Left ventricle myocardium inferior (tissue), 1 donor: ENCODE measurements at regions not wholly inside any gene's neighbourhood (a gene's known extent, or its start where the extent isn't known, plus 50 kb on each side); places are given as distances from the start of the nearest gene placed in this dataset.

Source experiments
- DNase-seq: peaks from one replicate; pipeline ENCODE4 v3.0.0-alpha.2; 2020
- H3K27ac ChIP-seq: fragments of 200-600 bp; replicated peaks from 2 replicates; pipeline ENCODE4 v1.8.0; 2021
- H3K27me3 ChIP-seq: fragments of 200-600 bp; 2 replicates; pipeline ENCODE4 v1.8.0; 2021; ENCODE audit warnings: low read depth
- H3K36me3 ChIP-seq: fragments of 200-600 bp; 2 replicates; pipeline ENCODE4 v1.8.0; 2021
- H3K4me1 ChIP-seq: fragments of 200-600 bp; 2 replicates; pipeline ENCODE4 v1.8.0; 2021
- H3K4me3 ChIP-seq: fragments of 200-600 bp; 2 replicates; pipeline ENCODE4 v1.8.0; 2021; ENCODE audit warnings: mild to moderate bottlenecking, moderate library complexity
- H3K9me3 ChIP-seq: fragments of 200-600 bp; replicated peaks from 2 replicates; pipeline ENCODE4 v1.8.0; 2021
- intact Hi-C: fragments of 100-400 bp; cut with micrococcal nuclease; formaldehyde crosslinking; loops from one replicate; pipeline ENCODE4 v1.11.0; 2022
- TF ChIP-seq, protein P1 (sequence below): fragments of 200-600 bp; IDR thresholded peaks from 2 replicates; pipeline ENCODE4 v1.8.0; 2021; ENCODE audit warnings: antibody characterized with exemption, mild to moderate bottlenecking, borderline replicate concordance
- donor health status: DM: no; HTN: yes; CAD: no; lungs with severe emphysema.

DNA sequence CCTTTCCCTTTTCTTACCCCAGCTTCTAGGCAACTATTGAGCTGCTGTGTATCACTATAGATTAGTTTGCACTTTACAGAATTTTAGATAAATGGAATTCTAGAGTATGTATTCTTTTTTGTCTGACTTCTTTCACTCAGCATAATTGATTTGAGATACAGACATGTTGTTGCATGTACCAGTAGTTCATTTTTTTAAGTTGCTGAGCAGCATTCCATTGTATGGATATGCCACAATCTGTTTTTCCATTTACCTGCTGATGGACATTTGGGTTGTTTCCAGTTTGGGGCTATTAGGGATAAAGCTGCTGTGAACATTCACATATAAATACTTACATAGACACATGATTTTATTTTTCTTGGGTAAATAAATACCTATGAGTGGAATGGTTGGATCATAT lies 135.7 kb downstream of the IGF1 start:
- intact Hi-C loops = no loop called here
- TF ChIP-seq, protein P1, sequence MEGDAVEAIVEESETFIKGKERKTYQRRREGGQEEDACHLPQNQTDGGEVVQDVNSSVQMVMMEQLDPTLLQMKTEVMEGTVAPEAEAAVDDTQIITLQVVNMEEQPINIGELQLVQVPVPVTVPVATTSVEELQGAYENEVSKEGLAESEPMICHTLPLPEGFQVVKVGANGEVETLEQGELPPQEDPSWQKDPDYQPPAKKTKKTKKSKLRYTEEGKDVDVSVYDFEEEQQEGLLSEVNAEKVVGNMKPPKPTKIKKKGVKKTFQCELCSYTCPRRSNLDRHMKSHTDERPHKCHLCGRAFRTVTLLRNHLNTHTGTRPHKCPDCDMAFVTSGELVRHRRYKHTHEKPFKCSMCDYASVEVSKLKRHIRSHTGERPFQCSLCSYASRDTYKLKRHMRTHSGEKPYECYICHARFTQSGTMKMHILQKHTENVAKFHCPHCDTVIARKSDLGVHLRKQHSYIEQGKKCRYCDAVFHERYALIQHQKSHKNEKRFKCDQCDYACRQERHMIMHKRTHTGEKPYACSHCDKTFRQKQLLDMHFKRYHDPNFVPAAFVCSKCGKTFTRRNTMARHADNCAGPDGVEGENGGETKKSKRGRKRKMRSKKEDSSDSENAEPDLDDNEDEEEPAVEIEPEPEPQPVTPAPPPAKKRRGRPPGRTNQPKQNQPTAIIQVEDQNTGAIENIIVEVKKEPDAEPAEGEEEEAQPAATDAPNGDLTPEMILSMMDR = no peak

DNA sequence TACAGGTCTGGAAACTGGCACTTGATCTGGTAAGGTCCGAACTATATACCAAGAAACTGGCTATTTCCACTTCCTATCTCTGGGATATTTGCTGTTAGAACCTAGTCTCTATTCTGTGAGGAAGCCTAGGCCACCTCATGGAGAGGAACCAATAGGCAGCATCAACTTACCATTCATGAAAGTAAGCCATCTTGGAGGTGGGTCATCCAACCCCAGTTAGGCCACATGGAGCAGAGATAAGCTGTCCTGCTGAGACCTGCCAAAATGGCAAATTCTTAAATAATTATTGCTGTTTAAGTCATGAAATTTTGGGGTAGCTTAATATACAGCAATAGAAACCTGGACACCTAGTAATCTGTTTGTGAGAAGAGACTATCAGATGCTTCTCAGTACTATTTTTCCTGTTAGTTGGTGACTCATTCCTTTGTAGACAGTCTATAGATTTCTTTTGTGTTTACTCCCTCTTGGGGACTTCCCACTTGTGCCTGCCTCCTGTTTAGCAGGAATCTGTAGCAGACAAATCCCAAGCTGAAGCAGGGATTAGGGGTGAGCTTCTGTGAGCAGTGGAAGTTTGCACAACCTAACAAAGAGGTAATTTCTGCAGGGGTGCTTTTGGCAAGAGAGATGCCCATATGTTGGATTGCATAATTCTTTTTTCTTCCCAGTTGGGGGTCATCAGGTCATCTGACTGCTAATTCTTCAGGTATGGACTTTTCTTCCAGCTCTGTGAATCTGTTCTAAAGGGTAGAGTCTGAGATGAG lies 136.8 kb downstream of the IGF1 start:
- H3K9me3 ChIP-seq = no peaks in the 10 kb centered on the region
- H3K4me1 ChIP-seq = peaks cover 12% of the 10 kb centered on the region
- H3K36me3 ChIP-seq = no peaks in the 10 kb centered on the region
- no peak overlapping the region for H3K4me3 ChIP-seq
- no peak for DNase-seq
- TF ChIP-seq, protein P1 = no peak
- no peak overlapping the region for H3K27ac ChIP-seq
- intact Hi-C loops = no loop called here
- no peaks in the 10 kb centered on the region for H3K27me3 ChIP-seq

More for the DNA sequence above, 135.7 kb downstream of the IGF1 start:
- H3K27me3 ChIP-seq = no peaks in the 10 kb centered on the region
- H3K27ac ChIP-seq = no peak overlapping the region
- no peaks in the 10 kb centered on the region for H3K9me3 ChIP-seq
- H3K4me3 ChIP-seq = no peak overlapping the region
- DNase-seq = no peak
- peaks cover 22% of the 10 kb centered on the region for H3K4me1 ChIP-seq
- H3K36me3 ChIP-seq = no peaks in the 10 kb centered on the region

DNA sequence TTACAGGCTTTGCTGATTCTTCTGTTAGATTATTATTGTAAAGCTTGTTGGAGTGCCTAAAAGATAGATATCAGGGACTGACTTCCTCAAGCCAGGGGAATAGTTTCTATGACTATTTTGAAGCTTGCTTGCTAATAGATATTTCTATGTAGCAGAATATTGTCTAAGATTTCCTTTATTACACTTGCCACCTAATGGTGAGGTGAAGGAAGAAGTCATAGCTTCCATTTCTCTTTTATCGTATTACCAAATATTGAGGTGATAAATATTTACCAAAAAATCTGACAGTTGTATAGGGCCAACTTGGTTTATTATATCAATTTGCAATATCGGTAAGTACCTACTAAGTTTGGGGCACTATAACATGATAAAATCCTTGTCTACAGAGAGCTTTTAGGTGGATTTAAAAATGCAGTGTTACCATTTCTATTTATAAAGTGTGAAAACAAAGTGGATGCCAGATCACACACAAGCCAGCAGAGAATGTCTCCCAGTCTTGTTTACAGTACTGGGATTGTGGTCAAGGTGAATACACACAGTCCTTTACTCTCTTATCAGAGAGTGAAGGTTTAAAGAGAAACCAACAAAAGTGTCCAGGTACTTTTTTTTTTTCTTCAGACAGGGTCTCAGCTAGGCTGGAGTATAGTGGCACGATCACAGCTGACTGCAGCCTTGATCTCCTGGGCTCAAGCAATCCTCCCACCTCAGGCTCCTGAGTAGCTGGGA lies 137.9 kb downstream of the IGF1 start:
- intact Hi-C loops = no loop called here
- no peaks in the 10 kb centered on the region for H3K9me3 ChIP-seq
- peak overlapping the region; percentile 60 for H3K27ac ChIP-seq
- no peaks in the 10 kb centered on the region for H3K36me3 ChIP-seq
- no peaks in the 10 kb centered on the region for H3K27me3 ChIP-seq
- H3K4me3 ChIP-seq = no peak overlapping the region
- TF ChIP-seq, protein P1 = no peak
- peaks cover 11% of the 10 kb centered on the region for H3K4me1 ChIP-seq
- no peak for DNase-seq

DNA sequence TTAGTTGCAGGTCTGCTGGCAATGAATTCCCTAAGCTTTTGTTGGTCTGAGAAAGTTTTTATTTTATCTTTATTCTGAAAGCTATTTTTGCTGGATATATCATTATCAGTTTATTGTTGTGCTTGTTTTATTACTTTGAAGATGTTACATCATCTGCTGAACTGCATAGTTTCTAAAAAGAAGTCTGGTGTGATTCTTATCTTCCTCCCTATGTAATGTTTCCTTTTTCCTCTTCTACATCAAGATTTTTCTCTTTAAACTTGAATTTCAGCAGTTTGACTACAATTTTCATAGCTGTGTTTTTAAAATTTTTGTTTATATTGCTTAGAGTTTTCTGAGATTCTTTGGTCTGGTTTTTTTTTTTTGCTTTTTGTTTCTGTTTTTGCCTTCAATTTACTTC lies 137.1 kb upstream of the PMCH start:
- H3K27me3 ChIP-seq = no peaks in the 10 kb centered on the region
- TF ChIP-seq, protein P1 = no peak
- no peaks in the 10 kb centered on the region for H3K4me1 ChIP-seq
- no peak overlapping the region for H3K27ac ChIP-seq
- DNase-seq = no peak
- intact Hi-C loops = no loop called here
- no peak overlapping the region for H3K4me3 ChIP-seq
- no peaks in the 10 kb centered on the region for H3K9me3 ChIP-seq
- no peaks in the 10 kb centered on the region for H3K36me3 ChIP-seq

DNA sequence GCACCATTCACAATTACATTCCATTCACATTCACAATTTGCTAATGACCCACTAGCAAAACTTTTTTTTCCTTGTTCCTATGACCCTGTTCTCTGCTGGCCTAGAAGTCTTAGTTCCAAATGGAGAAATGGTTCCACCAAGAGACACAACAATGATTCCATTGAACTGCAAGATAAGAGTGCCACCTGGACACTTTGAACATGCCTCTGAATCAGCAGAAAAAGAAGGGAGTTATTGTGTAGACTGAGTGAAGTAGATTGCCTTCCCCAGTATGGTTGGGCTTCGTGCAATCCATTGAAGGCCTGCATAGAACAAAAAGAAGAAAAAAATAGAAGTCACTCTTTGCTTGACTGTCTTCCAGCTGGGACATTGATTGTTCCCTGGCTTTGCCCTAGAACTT lies 133.8 kb upstream of the PMCH start:
- Histone ChIP-seq H3K36me3 (no peaks in the 10 kb centered on the region), H3K9me3 (no peaks in the 10 kb centered on the region), H3K27ac (no peak overlapping the region), H3K4me1 (no peaks in the 10 kb centered on the region), H3K27me3 (no peaks in the 10 kb centered on the region), H3K4me3 (no peak overlapping the region)
- intact Hi-C loops = no loop called here
- no peak for DNase-seq
- TF ChIP-seq, protein P1 = no peak
